ENCODE measurements at regions not wholly inside any gene's neighbourhood (a gene's known extent, or its start where the extent isn't known, plus 50 kb on each side); places are given as distances from the start of the nearest gene placed in this dataset.

GRCh38 chr2:114316532-114317300 lies 125.7 kb upstream of the DPP10 start:
- H3F3A ChIP-seq (ENCODE audit: insufficient read depth, low read length, poor library complexity, severe bottlenecking) = no peaks in the 10 kb centered on the region
- no peaks in the 10 kb centered on the region for H3K36me3 ChIP-seq (ENCODE audit: insufficient read depth, low read length)
- no peak overlapping the region for H2AFZ ChIP-seq (ENCODE audit: low read depth, low read length)
- TF ChIP-seq MXI1 (conservative IDR thresholded peaks at IDR 0.05; ENCODE audit: poor library complexity, severe bottlenecking) (no peak), SMC3 (conservative IDR thresholded peaks at IDR 0.05; ENCODE audit: poor library complexity) (no peak), CTCF (IDR thresholded peaks at IDR 0.05; ENCODE audit: poor library complexity, severe bottlenecking) (no peak), EP300 (conservative IDR thresholded peaks at IDR 0.05; ENCODE audit: poor library complexity, severe bottlenecking) (no peak), EZH2 (IDR thresholded peaks at IDR 0.05; ENCODE audit: borderline replicate concordance, insufficient read depth, low read length, poor library complexity, severe bottlenecking) (no peak), TAF1 (IDR thresholded peaks at IDR 0.05; ENCODE audit: low read depth) (no peak), RAD21 (conservative IDR thresholded peaks at IDR 0.05) (no peak), REST (IDR thresholded peaks at IDR 0.05; ENCODE audit: borderline replicate concordance) (no peak), POLR2AphosphoS5 (IDR thresholded peaks at IDR 0.05) (no peak)
- no peak overlapping the region for H3K9ac ChIP-seq (ENCODE audit: low read length)
- no peak overlapping the region for H3K4me3 ChIP-seq (ENCODE audit: low read length)
- no peaks in the 10 kb centered on the region for H4K20me1 ChIP-seq (ENCODE audit: insufficient read depth)
- H3K9me3 ChIP-seq (ENCODE audit: low read length) = no peaks in the 10 kb centered on the region
- H3K27ac ChIP-seq (ENCODE audit: low read length) = no peak overlapping the region
- H3K79me2 ChIP-seq (replicated peaks; ENCODE audit: insufficient read depth, low read length) = no peaks in the 10 kb centered on the region
- no peak overlapping the region for H3K4me2 ChIP-seq (ENCODE audit: low read length)
- no peaks in the 10 kb centered on the region for H3K27me3 ChIP-seq (ENCODE audit: insufficient read depth, low read depth, low read length)
- no peaks in the 10 kb centered on the region for H3K9me2 ChIP-seq (ENCODE audit: insufficient read depth, low read length)

- no peaks in the 10 kb centered on the region for H3K9me2 ChIP-seq (ENCODE audit: insufficient read depth, low read length)
- H2AFZ ChIP-seq (ENCODE audit: low read depth, low read length) = no peak overlapping the region
- H3K27ac ChIP-seq (ENCODE audit: low read length) = no peak overlapping the region
- H3K4me3 ChIP-seq (ENCODE audit: low read length) = no peak overlapping the region
- H3K27me3 ChIP-seq (ENCODE audit: insufficient read depth, low read depth, low read length) = no peaks in the 10 kb centered on the region
- H3F3A ChIP-seq (ENCODE audit: insufficient read depth, low read length, poor library complexity, severe bottlenecking) = no peaks in the 10 kb centered on the region
- H3K36me3 ChIP-seq (ENCODE audit: insufficient read depth, low read length) = no peaks in the 10 kb centered on the region
- H3K4me2 ChIP-seq (ENCODE audit: low read length) = no peak overlapping the region
- H3K79me2 ChIP-seq (replicated peaks; ENCODE audit: insufficient read depth, low read length) = no peaks in the 10 kb centered on the region
- no peaks in the 10 kb centered on the region for H4K20me1 ChIP-seq (ENCODE audit: insufficient read depth)
- no peak for TF ChIP-seq RAD21 (conservative IDR thresholded peaks at IDR 0.05)
- TF ChIP-seq MXI1 (conservative IDR thresholded peaks at IDR 0.05; ENCODE audit: poor library complexity, severe bottlenecking) = no peak
- no peak for TF ChIP-seq TAF1 (IDR thresholded peaks at IDR 0.05; ENCODE audit: low read depth)
- no peak for TF ChIP-seq EP300 (conservative IDR thresholded peaks at IDR 0.05; ENCODE audit: poor library complexity, severe bottlenecking)
- TF ChIP-seq REST (IDR thresholded peaks at IDR 0.05; ENCODE audit: borderline replicate concordance) = no peak
- TF ChIP-seq EZH2 (IDR thresholded peaks at IDR 0.05; ENCODE audit: borderline replicate concordance, insufficient read depth, low read length, poor library complexity, severe bottlenecking) = no peak
- TF ChIP-seq CTCF (IDR thresholded peaks at IDR 0.05; ENCODE audit: poor library complexity, severe bottlenecking) = no peak
- TF ChIP-seq POLR2AphosphoS5 (IDR thresholded peaks at IDR 0.05) = no peak
- TF ChIP-seq SMC3 (conservative IDR thresholded peaks at IDR 0.05; ENCODE audit: poor library complexity) = no peak
- no peak overlapping the region for H3K9ac ChIP-seq (ENCODE audit: low read length)
- no peaks in the 10 kb centered on the region for H3K9me3 ChIP-seq (ENCODE audit: low read length)
Observed at GRCh38 chr2:114330594-114330993, 111.8 kb upstream of the DPP10 start.
